GM18508 (cell line): ENCODE measurements at regions not wholly inside any gene's neighbourhood (a gene's known extent, or its start where the extent isn't known, plus 50 kb on each side); places are given as distances from the start of the nearest gene placed in this dataset.

Source experiments
- ATAC-seq: cut with Tn5 transposase; IDR thresholded peaks from one replicate; pipeline ENCODE4 v1.9.1; 2021; ENCODE audit warnings: moderate number of reproducible peaks; ENCODE audit not compliant: insufficient read depth, unreplicated experiment

- ATAC-seq, result no peak
These were observed 469.7 kb downstream of the CDH2 start for GRCh38 chr18:27707201-27707600.

- no peak for ATAC-seq
These were observed 472.1 kb downstream of the CDH2 start for GRCh38 chr18:27704736-27705361.

GRCh38 chr18:27699137-27699536, 477.8 kb downstream of the CDH2 start:
- ATAC-seq, result no peak

- no peak for ATAC-seq
These were observed 480.8 kb downstream of the CDH2 start for GRCh38 chr18:27696148-27696547.

GRCh38 chr18:27695503-27695902, 481.4 kb downstream of the CDH2 start:
- no peak for ATAC-seq

GRCh38 chr18:27695052-27695451, 481.9 kb downstream of the CDH2 start:
- ATAC-seq, result no peak

- ATAC-seq, result no peak
These were observed 488.3 kb downstream of the CDH2 start for GRCh38 chr18:27688581-27688980.

GRCh38 chr18:27687351-27687979, 489.5 kb downstream of the CDH2 start:
- ATAC-seq, result no peak

- no peak for ATAC-seq
These were observed 491.0 kb downstream of the CDH2 start for GRCh38 chr18:27685807-27686412.

GRCh38 chr18:27685091-27685490, 491.8 kb downstream of the CDH2 start:
- ATAC-seq, result no peak

- no peak for ATAC-seq
These were observed 489.3 kb upstream of the CHST9 start for GRCh38 chr18:27674411-27674810.

GRCh38 chr18:27673861-27674260, 488.8 kb upstream of the CHST9 start:
- no peak for ATAC-seq

- no peak for ATAC-seq
These were observed 483.1 kb upstream of the CHST9 start for GRCh38 chr18:27668158-27668557.

GRCh38 chr18:27667064-27667463, 482.0 kb upstream of the CHST9 start:
- ATAC-seq, result no peak

GRCh38 chr18:27666016-27666415, 480.9 kb upstream of the CHST9 start:
- ATAC-seq, result no peak

GRCh38 chr18:27665264-27665799, 480.2 kb upstream of the CHST9 start:
- ATAC-seq, result no peak

- ATAC-seq, result no peak
These were observed 477.8 kb upstream of the CHST9 start for GRCh38 chr18:27662949-27663348.

- ATAC-seq, result no peak
These were observed 477.4 kb upstream of the CHST9 start for GRCh38 chr18:27662537-27662936.

GRCh38 chr18:27661320-27662018, 476.4 kb upstream of the CHST9 start:
- no peak for ATAC-seq

- no peak for ATAC-seq
These were observed 471.8 kb upstream of the CHST9 start for GRCh38 chr18:27656905-27657304.

- no peak for ATAC-seq
These were observed 471.2 kb upstream of the CHST9 start for GRCh38 chr18:27656167-27656778.
